SK-N-SH (cell line): ENCODE measurements at regions not wholly inside any gene's neighbourhood (a gene's known extent, or its start where the extent isn't known, plus 50 kb on each side); places are given as distances from the start of the nearest gene placed in this dataset.

Experiments
- CTCF ChIA-PET: fragments of 300-600, 350-600 bp; formaldehyde crosslinking; extraction: SDS; loops from one replicate; lab custom pipeline; 2021; lab: Yijun Ruan, JAX
- POLR2A ChIA-PET: fragments of 350-600 bp; sonication (Branson Sonifier 250); formaldehyde crosslinking; extraction: SDS; loops from one replicate; lab custom pipeline; 2020; ENCODE audit warnings: antibody characterized with exemption, inconsistent platforms; lab: Yijun Ruan, JAX
- DNase-seq: peaks from one replicate; pipeline ENCODE4 v3.0.0; 2012
- H2AFZ ChIP-seq: fragments of 200-600 bp; sonication (generic); 2 replicates; pipeline ENCODE4 v1.8.1; 2016; ENCODE audit warnings: antibody characterized with exemption, mild to moderate bottlenecking, low read depth
- H3F3A ChIP-seq: fragments of 200-600 bp; sonication (generic); replicated peaks from 2 replicates; pipeline ENCODE3; 2016; ENCODE audit warnings: antibody characterized with exemption, mild to moderate bottlenecking; ENCODE audit not compliant: insufficient read depth
- H3K27ac ChIP-seq, 2 experiments: fragments of 200-500 bp in 1 of 2; fragments of 200-600 bp in 1 of 2; sonication (Bioruptor generic) in 1 of 2; sonication (generic), shearing (Covaris generic) in 1 of 2; 2 replicates each; pipeline versions ENCODE4 v1.5.1 to v1.6.1; 2014 to 2016; ENCODE audit warnings: low read depth in 2 of 2, inconsistent platforms in 1 of 2, low read length in 1 of 2, mild to moderate bottlenecking in 1 of 2, mixed read lengths in 1 of 2
- H3K27me3 ChIP-seq: fragments of 200-600 bp; sonication (generic), shearing (Covaris generic); 2 replicates; pipeline ENCODE4 v1.6.1; 2016; ENCODE audit warnings: mixed run types; ENCODE audit not compliant: insufficient read depth
- H3K36me3 ChIP-seq, 2 experiments: fragments of 200-500 bp in 1 of 2; fragments of 200-600 bp in 1 of 2; sonication (Bioruptor generic) in 1 of 2; sonication (generic) in 1 of 2; replicated peaks in 1 of 2; 2 replicates each; pipeline versions ENCODE3 to v1.5.1; 2014 to 2016; ENCODE audit warnings: low read length in 1 of 2, mild to moderate bottlenecking in 1 of 2; ENCODE audit not compliant: insufficient read depth in 2 of 2, control insufficient read depth in 1 of 2
- H3K4me1 ChIP-seq, 2 experiments: fragments of 200-500 bp in 1 of 2; fragments of 200-600 bp in 1 of 2; sonication (Bioruptor generic) in 1 of 2; sonication (generic), shearing (Covaris generic) in 1 of 2; 2 replicates each; pipeline versions ENCODE4 v1.5.1 to v1.6.1; 2014 to 2016; ENCODE audit warnings: low read depth in 1 of 2, low read length in 1 of 2, mixed run types in 1 of 2; ENCODE audit not compliant: insufficient read depth in 2 of 2, control insufficient read depth in 1 of 2
- H3K4me2 ChIP-seq: fragments of 200-600 bp; sonication (generic), shearing (Covaris generic); 2 replicates; pipeline ENCODE4 v1.6.1; 2017; ENCODE audit warnings: mixed run types
- H3K4me3 ChIP-seq, 2 experiments: fragments of 200-500 bp in 1 of 2; fragments of 200-600 bp in 1 of 2; sonication (Bioruptor generic) in 1 of 2; sonication (generic), shearing (Covaris generic) in 1 of 2; 2 replicates each; pipeline versions ENCODE4 v1.5.1 to v1.8.1; 2014 to 2016; ENCODE audit warnings: low read depth in 2 of 2, inconsistent platforms in 1 of 2, low read length in 1 of 2, mild to moderate bottlenecking in 1 of 2, mixed read lengths in 1 of 2, moderate library complexity in 1 of 2
- H3K79me2 ChIP-seq: fragments of 200-600 bp; sonication (generic); 2 replicates; pipeline ENCODE4 v1.8.1; 2017; ENCODE audit warnings: mild to moderate bottlenecking; ENCODE audit not compliant: insufficient read depth
- H3K9ac ChIP-seq: fragments of 200-600 bp; sonication (generic); 2 replicates; pipeline ENCODE4 v1.6.1; 2017; ENCODE audit warnings: mixed run types
- H3K9me2 ChIP-seq: fragments of 200-600 bp; sonication (generic); 2 replicates; pipeline ENCODE4 v1.6.1; 2017; ENCODE audit warnings: mixed run types
- H3K9me3 ChIP-seq: fragments of 200-600 bp; sonication (generic); 2 replicates; pipeline ENCODE4 v1.6.1; 2017; ENCODE audit warnings: mixed run types, mild to moderate bottlenecking, moderate library complexity
- H4K20me1 ChIP-seq: fragments of 200-600 bp; sonication (generic); 2 replicates; pipeline ENCODE4 v1.6.1; 2017; ENCODE audit warnings: mild to moderate bottlenecking, mixed run types; ENCODE audit not compliant: insufficient read depth
- CHD2 ChIP-seq: fragments of 150-350 bp; IDR thresholded peaks from 2 replicates; pipeline ENCODE4 v1.6.1; 2018; ENCODE audit warnings: low read length; ENCODE audit not compliant: partially characterized antibody
- EP300 ChIP-seq, 2 experiments: IDR thresholded peaks; 2 replicates each; pipeline versions ENCODE4 v1.4.0 to v1.6.1; 2012; ENCODE audit warnings: borderline replicate concordance in 1 of 2, low read depth in 1 of 2, low read length in 1 of 2
- EZH2phosphoT487 ChIP-seq: fragments of 200-600 bp; sonication (generic); IDR thresholded peaks from 2 replicates; pipeline ENCODE4 v1.6.1; 2017; ENCODE audit warnings: low read depth, mixed run types, mild to moderate bottlenecking, antibody characterized with exemption, moderate library complexity, borderline replicate concordance
- GABPA ChIP-seq: IDR thresholded peaks from 2 replicates; pipeline ENCODE4 v1.4.0; 2012; ENCODE audit warnings: low read depth, mild to moderate bottlenecking
- IRF3 ChIP-seq: fragments of 150-350 bp; IDR thresholded peaks from 2 replicates; pipeline ENCODE4 v1.6.1; 2016; ENCODE audit warnings: mild to moderate bottlenecking, low read depth, low read length
- JUND ChIP-seq: IDR thresholded peaks from 2 replicates; pipeline ENCODE4 v1.4.0; 2012
- MXI1 ChIP-seq: IDR thresholded peaks from 2 replicates; pipeline ENCODE4 v1.6.1; 2012; ENCODE audit warnings: mild to moderate bottlenecking, low read depth, low read length, improper control_type of control experiment
- NFIC ChIP-seq: IDR thresholded peaks from 2 replicates; pipeline ENCODE4 v1.4.0; 2012; ENCODE audit warnings: borderline replicate concordance
- POLR2AphosphoS5 ChIP-seq: IDR thresholded peaks from 2 replicates; pipeline ENCODE4 v1.6.1; 2012; ENCODE audit warnings: low read depth, low read length
- RAD21 ChIP-seq: IDR thresholded peaks from 2 replicates; pipeline ENCODE4 v1.6.1; 2012; ENCODE audit warnings: mild to moderate bottlenecking, low read length
- RCOR1 ChIP-seq: fragments of 150-350 bp; IDR thresholded peaks from 2 replicates; pipeline ENCODE4 v1.6.1; 2017; ENCODE audit warnings: antibody characterized with exemption, low read length
- REST ChIP-seq: IDR thresholded peaks from 2 replicates; pipeline ENCODE4 v1.6.1; 2012; ENCODE audit warnings: mild to moderate bottlenecking, low read depth, low read length, moderate library complexity
- RXRA ChIP-seq: IDR thresholded peaks from 2 replicates; pipeline ENCODE4 v1.4.0; 2012; ENCODE audit warnings: low read depth, mild to moderate bottlenecking, borderline replicate concordance
- SIN3A ChIP-seq: IDR thresholded peaks from 2 replicates; pipeline ENCODE4 v1.6.1; 2012; ENCODE audit warnings: low read depth, mild to moderate bottlenecking, low read length, moderate library complexity, borderline replicate concordance
- SMC3 ChIP-seq: IDR thresholded peaks from 2 replicates; pipeline ENCODE4 v1.6.1; 2012; ENCODE audit warnings: low read depth, low read length, improper control_type of control experiment
- TAF1 ChIP-seq: IDR thresholded peaks from 2 replicates; pipeline ENCODE4 v1.6.1; 2012; ENCODE audit warnings: low read depth, mild to moderate bottlenecking, low read length, moderate library complexity, borderline replicate concordance
- TCF12 ChIP-seq: IDR thresholded peaks from 2 replicates; pipeline ENCODE4 v1.4.0; 2012
- TEAD4 ChIP-seq: IDR thresholded peaks from 2 replicates; pipeline ENCODE4 v1.4.0; 2012; ENCODE audit warnings: mild to moderate bottlenecking, borderline replicate concordance; ENCODE audit not compliant: insufficient read depth
- USF2 ChIP-seq: fragments of 150-350 bp; IDR thresholded peaks from 2 replicates; pipeline ENCODE4 v1.6.1; 2017; ENCODE audit warnings: antibody characterized with exemption, low read length, low read depth, borderline replicate concordance
- ZBTB33 ChIP-seq: IDR thresholded peaks from 2 replicates; pipeline ENCODE4 v1.4.0; 2012; ENCODE audit warnings: low read depth, borderline replicate concordance
- WGBS: methylation state at CpG from one replicate; pipeline ENCODE4 v1.1.6; 2017; ENCODE audit warnings: low lambda C conversion rate; 5-methylcytosine and 5-hydroxymethylcytosine counted together

GRCh38 chr4:138963412-138963811, 52.2 kb upstream of the NOCT start:
- H4K20me1 ChIP-seq = no peaks in the 10 kb centered on the region
- CTCF ChIA-PET = no interaction called here
- no peak overlapping the region for H3K27ac ChIP-seq
- no peak overlapping the region for H2AFZ ChIP-seq
- H3K9me3 ChIP-seq = no peaks in the 10 kb centered on the region
- no peaks in the 10 kb centered on the region for H3F3A ChIP-seq
- no peaks in the 10 kb centered on the region for H3K27me3 ChIP-seq
- WGBS = 78% methylated on average over 4 of the region's 4 CpGs
- no peak overlapping the region for H3K4me2 ChIP-seq
- POLR2A ChIA-PET = no interaction called here
- no peaks in the 10 kb centered on the region for H3K4me1 ChIP-seq
- H3K9ac ChIP-seq = no peak overlapping the region
- no peak for DNase-seq
- no peak overlapping the region for H3K4me3 ChIP-seq
- no peaks in the 10 kb centered on the region for H3K79me2 ChIP-seq
- H3K36me3 ChIP-seq = no peaks in the 10 kb centered on the region
- no peaks in the 10 kb centered on the region for H3K9me2 ChIP-seq
- TF ChIP-seq IRF3 (no peak), CHD2 (no peak), JUND (no peak), REST (no peak), EP300 (IDR thresholded peaks at IDR 0.05; ENCODE audit: borderline replicate concordance in 1 of 2, low read depth in 1 of 2, low read length in 1 of 2) (no peak)
- TF ChIP-seq, all 33 proteins: peak for 0

GRCh38 chr4:138961664-138962063, 53.9 kb upstream of the NOCT start:
- H2AFZ ChIP-seq = no peak overlapping the region
- TF ChIP-seq RCOR1 (no peak), ZBTB33 (no peak), RXRA (no peak), MXI1 (no peak), USF2 (no peak), POLR2AphosphoS5 (no peak), EZH2phosphoT487 (no peak), GABPA (no peak), TEAD4 (no peak), SMC3 (no peak), SIN3A (no peak), EP300 (IDR thresholded peaks at IDR 0.05; ENCODE audit: borderline replicate concordance in 1 of 2, low read depth in 1 of 2, low read length in 1 of 2) (no peak), TAF1 (no peak), TCF12 (no peak), RAD21 (no peak), NFIC (no peak), IRF3 (no peak), CHD2 (no peak)

More at GRCh38 chr4:138961664-138962063, 53.9 kb upstream of the NOCT start:
- Histone ChIP-seq H3K27ac (no peak overlapping the region), H3K36me3 (no peaks in the 10 kb centered on the region), H3K4me1 (no peaks in the 10 kb centered on the region), H3K27me3 (no peaks in the 10 kb centered on the region), H3F3A (no peaks in the 10 kb centered on the region), H3K9me2 (no peaks in the 10 kb centered on the region), H4K20me1 (no peaks in the 10 kb centered on the region), H3K4me3 (no peak overlapping the region), H3K4me2 (no peak overlapping the region), H3K9ac (no peak overlapping the region), H3K79me2 (no peaks in the 10 kb centered on the region), H3K9me3 (no peaks in the 10 kb centered on the region)
- CTCF ChIA-PET = no interaction called here
- POLR2A ChIA-PET = no interaction called here
- no peak for DNase-seq
- whole genome bisulfite sequencing = 89% methylated on average over 1 of the region's 1 CpG
